GM18517 (cell line): ENCODE measurements at regions not wholly inside any gene's neighbourhood (a gene's known extent, or its start where the extent isn't known, plus 50 kb on each side); places are given as distances from the start of the nearest gene placed in this dataset.

Experiments
- ATAC-seq: cut with Tn5 transposase; IDR thresholded peaks from one replicate; pipeline ENCODE4 v1.9.1; 2021; ENCODE audit warnings: mild to moderate bottlenecking, moderate library complexity; ENCODE audit not compliant: unreplicated experiment

- ATAC-seq = no peak
These were observed 1127.8 kb downstream of the DTWD2 start for GRCh38 chr5:117860550-117860949.

GRCh38 chr5:117859176-117859575 is 1129.2 kb downstream of the DTWD2 start:
- ATAC-seq = peak; percentile 72

DNA sequence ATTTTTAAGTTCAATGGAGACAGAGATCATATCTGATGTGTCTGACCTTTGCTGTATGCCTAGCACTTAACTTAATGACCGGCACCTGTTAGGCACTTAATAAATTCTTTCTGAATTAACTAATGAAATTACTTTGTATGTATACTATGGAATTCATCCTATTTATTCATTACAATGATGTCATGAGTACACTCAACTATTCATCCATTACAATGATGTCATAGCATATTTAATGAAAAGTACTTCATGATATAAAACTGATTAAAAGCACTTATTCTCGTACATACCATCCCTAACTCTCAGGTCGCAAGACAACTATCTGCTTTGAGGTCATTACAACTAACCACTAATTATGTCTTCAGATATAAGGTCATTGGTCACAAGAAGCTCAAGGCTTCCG is 1131.6 kb downstream of the DTWD2 start:
- ATAC-seq = no peak

DNA sequence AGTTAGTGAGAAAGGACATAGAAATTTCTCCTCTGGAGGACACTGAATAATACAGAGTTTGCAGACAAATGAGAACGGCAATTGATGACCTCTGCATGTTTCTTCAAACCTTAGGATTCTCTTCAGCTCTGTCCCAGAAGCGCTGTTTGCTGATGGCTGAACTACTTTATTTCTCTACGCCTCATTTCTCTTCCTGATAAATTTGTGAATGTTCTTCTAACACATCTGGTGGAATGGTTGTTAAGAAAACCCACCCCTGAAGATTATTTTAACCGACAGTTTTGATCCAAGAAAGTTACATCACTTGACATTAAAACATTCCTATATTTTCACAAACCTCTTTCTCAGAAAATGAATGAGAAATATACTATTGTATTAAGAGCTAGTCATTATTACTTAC is 1150.6 kb downstream of the DTWD2 start:
- ATAC-seq = no peak

DNA sequence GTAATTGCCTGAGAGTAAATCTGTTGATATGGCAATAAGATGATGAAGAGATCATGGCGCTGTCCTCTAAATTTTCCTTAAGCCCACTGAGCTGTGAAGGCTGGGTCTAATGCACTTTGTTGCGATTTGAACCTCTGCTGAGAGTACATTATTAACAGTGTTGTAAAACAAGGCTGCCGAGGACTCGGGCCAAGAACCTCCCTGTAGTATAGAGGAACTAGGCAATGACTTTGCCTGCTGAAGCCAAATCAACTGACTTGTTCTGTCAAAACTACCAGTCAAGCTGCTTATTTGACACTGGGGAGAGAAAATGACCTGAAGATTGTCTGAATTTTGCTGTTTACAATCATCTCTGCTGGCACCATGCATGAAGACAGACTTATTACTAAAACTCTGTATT is 1154.7 kb downstream of the DTWD2 start:
- ATAC-seq = no peak

DNA sequence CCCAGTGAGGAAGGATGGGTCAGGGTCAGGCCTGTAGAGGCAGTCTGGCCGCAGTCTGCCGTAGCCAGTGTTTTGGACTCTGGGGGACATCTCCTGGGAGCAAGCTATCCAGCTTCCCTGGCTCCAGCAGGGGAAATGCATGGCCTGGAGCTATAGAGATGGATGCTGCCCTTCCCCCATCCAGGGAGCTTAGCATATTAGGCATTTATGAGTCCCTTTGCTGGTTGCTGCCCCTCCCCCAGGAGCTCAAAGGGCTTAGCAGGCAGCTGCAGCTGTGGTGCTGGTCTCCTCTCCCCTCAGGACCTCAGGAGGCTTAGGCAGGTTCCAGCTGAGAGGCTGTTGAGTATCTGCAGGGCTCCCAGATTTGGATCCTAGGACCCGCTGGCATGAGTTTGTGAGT is 1158.7 kb downstream of the DTWD2 start:
- ATAC-seq = no peak

GRCh38 chr5:117813850-117814249 is 1174.5 kb downstream of the DTWD2 start:
- no peak for ATAC-seq

- ATAC-seq = no peak
These were observed 1175.5 kb downstream of the DTWD2 start for GRCh38 chr5:117812861-117813260.

DNA sequence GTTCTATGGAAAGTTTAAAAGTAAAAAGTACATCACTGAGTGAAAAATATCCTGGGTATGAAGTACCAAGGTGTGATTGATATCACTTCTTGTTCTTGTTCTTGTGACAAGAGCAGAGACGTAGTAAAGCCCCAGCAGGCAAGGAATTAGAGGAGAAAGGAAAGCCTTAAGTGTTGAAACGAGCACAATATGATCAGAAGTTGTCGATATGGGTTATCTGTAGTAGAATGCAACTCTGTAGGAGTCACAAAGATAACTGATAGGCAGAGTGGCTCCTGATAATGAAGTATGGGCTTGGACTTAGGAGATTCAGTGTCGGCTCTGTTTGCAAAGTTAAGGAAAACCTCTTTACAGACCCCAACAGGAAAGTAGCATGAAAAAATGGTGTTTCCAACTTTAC is 1179.1 kb downstream of the DTWD2 start:
- ATAC-seq = no peak

DNA sequence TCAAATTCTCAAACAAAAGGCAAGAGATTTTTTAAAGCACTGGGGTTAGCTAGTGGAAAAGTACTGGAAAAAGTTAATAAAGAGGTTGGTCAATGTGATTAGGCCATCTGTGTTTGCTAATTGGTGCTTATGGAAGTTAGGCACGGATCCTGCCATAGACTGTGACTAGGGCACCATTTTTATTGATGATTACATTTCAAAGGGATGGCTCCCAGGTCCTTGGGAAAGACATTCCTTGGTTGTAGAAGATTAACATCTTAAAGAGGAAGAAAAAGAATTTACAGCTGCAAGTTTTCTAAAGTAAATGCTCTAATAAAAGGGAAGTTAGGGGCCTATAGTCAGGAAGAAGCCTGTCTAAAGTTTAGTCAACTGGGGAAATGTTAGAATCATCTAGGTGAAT is 1183.3 kb downstream of the DTWD2 start:
- ATAC-seq = no peak

GRCh38 chr5:117803533-117803932 is 1184.8 kb downstream of the DTWD2 start:
- ATAC-seq = no peak

DNA sequence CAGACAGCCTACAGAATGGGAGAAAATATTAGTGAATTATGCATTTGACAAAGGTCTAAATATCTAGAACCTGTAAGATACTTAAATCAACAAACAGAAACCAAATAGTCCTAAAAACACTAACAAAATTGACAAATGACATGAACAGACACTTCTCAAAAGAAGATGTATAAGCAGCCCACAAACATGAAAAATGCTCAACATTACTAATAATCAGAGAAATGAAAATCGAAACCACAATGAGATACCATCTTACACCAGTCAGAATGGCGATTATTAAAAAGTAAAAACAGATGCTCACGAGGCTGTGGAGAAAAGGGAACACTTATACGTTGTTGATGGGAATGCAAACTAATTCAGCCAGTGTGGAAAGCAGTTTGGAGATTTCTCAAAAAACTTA is 1186.8 kb downstream of the DTWD2 start:
- ATAC-seq = no peak

DNA sequence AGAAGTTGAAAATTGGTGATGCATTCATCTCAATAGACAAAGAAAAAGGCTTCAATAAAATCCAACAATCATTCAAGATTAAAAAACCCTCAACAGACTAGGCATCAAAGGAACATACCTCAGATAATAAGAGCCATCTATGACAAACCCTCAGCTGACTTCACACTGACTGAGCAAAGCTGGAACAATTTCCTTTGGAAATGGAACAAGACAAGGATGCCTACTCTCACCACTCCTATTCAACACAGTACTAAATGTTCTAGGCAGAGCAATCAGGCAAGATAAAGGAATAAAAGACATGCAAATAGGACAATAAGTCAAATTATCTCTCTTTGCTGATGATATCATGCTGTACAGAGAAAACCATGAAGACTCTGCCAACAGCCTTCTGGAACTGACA is 1188.1 kb downstream of the DTWD2 start:
- no peak for ATAC-seq

DNA sequence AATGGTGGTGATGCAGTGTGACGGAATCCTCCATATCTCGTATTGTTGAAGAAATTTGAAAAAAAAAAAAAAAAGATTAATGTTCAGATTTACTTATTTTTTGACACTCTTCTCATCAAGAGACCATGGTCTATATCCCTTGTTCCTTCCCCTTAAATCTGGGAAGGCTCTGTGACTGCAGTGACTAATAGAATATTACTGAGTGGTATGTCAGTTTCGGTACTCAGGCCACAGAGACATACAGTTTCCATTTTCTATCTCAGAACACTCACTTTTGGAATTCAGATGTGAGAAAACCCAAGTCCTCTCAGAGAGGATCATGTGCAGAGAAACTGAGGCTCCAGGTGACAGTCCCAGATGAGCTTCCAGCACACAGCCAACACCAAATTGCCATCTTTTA is 1193.5 kb downstream of the DTWD2 start:
- no peak for ATAC-seq

DNA sequence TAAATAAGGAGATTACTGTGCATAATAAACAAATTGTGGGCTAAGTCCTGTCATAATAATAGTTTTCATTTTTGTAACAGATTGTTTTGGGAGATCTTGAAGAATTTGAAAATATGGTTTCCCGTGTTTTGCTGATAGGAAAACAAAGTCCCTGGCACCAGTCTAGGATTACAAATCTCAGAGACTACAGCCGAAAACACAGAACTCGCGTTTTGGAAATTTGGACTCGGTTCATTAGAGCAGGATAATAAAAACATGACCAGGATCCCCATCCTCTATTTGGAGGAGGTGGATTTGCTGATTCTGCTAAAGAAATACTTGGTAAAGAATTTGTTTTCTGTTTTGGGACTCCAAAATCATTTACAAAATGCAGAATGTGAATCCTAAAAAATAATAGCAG is 1194.4 kb downstream of the DTWD2 start:
- ATAC-seq = no peak

DNA sequence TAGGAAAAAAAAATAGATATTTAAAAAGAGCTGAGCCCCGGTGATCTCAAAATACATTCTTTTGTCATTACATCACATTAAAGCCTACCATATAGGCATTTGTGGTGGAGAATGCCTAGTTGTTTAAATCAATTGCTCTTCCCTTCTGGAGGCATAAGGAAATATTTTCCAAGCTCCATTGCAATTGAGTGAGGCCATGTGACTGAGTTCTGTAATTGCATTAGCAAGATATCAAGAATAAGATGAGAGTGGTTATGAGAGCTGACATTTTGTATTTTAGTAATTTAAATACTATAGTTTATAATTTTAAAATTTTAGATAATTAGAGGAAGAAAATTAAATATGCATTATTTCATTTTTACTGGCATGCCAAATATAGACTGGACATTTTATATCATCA is 1195.9 kb downstream of the DTWD2 start:
- no peak for ATAC-seq

- no peak for ATAC-seq
These were observed 1199.8 kb downstream of the DTWD2 start for GRCh38 chr5:117788596-117788995.

GRCh38 chr5:117779171-117779570 is 1204.5 kb upstream of the SEMA6A start:
- ATAC-seq = no peak

GRCh38 chr5:117776977-117777376 is 1202.4 kb upstream of the SEMA6A start:
- no peak for ATAC-seq

DNA sequence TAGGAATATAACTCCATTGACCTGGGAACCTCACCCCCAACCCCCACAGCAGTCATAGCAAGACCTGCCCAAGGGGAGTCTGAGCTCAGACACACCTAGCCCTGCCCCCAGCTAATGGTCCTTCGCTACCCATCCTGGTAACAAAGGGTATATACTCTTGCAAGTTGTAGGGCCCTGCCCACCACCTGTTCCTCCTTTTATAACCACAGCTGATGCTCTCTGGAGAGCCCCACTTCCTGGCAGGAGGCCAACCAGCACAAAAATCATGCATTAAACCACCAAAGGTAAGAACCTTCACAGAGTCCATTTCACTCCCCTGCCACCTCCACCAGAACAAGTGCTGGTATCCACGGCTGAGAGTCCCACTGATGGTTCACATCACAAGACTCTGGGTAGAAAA is 1195.3 kb upstream of the SEMA6A start:
- ATAC-seq = no peak

- ATAC-seq = no peak
These were observed 1188.6 kb upstream of the SEMA6A start for GRCh38 chr5:117763271-117763670.

DNA sequence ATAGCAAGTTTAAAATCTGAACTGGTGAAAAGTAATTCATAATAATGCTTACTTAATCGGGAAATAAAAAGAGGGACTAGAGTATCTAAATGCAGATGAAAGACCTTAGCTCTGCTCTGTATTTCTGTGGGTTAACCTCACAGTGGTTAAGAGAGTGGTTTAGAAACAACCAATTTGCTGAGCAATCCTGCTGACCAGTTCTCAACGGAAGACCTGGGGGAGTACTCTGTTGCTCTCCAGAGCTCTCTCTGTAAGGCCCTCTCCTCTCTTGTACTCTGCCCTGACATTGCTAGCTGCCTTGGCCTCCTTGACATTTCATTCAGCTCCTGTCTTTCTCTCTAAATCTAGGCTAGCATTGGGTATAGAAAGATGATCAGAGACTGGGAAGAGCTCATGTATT is 1186.6 kb upstream of the SEMA6A start:
- no peak for ATAC-seq

DNA sequence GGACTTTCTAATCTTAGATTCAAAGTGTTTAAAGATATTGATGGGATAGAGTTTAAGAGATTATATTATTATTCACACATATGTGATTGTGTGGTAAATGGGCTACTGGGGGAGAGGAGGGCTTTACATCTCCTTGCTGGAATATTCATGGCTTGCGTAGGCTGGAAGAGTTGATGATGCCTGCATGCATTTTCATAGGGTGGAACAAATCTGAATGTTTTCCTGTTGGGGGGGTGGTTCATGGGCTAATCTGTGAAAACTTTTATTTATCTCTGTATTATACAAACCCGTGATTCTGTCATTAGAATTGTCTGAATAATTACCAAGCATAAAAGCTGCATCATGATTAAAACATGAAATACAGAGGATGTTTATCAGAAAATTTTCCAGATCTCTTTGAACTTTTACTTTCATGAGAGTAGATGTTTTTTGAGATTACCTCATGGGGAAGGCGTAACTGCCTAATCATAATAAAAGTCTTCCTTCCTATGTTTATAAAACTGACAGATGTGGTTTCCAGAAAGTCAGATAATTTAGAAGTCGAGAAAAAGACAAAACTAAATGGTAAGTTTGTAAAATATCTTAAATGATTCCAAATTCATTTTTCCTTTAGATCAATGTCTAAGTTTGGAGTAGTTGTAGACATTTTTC is 1185.4 kb upstream of the SEMA6A start:
- ATAC-seq = no peak
